ENCODE measurements at regions not wholly inside any gene's neighbourhood (a gene's known extent, or its start where the extent isn't known, plus 50 kb on each side); places are given as distances from the start of the nearest gene placed in this dataset.
"Not testable (repeated sequence)": the region's sequence is repeated elsewhere in the genome, so short reads cannot be mapped to it uniquely, and the experiment has no call there.

DNA sequence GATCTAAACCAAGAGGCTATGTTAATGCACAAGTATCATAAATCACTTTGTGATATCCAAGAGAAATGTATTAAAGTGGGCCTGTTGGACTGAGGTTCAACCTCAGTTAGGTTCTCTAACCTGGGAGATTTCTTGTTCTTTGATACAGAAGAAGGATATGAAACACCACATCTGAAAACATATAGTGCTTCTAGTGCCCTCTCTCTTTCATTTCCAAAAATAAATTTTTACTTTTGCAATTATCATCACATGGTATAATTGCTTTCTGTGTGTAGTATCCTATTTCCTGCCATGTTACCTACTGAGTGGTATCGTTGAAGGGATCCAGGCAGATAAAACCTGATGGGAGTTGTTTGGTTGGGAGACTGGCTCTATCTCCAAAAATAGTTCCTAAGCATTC lies 264.9 kb downstream of the CCER1 start:
- DNase-seq (ENCODE audit: low spot score) = no peak

DNA sequence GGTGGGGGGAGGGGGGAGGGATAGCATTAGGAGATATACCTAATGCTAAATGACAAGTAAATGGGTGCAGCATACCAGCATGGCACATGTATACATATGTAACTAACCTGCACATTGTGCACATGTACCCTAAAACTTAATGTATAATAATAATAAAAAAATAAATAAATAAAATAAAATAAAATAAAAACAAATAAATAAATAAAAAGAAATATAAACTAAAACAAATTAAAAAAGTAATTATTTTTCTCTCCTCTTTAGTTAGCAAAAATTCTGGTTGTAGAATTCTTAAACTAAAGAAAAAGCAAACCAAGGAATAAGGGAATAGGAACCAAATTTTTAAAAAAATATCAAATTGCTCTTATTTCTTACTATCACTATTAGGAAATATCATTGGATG lies 267.3 kb downstream of the CCER1 start:
- not testable (repeated sequence) for DNase-seq (ENCODE audit: low spot score)

DNA sequence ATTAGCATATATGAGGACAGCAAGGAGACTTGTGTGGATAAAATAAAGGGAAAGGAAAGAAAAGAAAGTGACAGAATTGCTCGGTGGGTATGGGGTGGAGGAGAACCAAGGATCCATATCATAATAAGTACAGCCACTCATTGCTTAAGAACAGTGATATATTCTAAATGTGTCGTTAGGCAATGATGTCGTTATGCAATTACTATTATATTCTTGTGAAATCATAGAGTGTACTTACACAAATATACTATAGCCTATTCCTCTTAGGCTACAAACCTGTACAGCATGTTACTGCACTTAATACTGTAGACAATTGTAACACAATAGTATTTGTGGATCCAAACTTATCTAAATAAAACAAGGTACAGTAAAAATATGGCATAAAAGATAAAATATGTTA lies 271.1 kb downstream of the CCER1 start:
- DNase-seq (ENCODE audit: low spot score) = no peak

DNA sequence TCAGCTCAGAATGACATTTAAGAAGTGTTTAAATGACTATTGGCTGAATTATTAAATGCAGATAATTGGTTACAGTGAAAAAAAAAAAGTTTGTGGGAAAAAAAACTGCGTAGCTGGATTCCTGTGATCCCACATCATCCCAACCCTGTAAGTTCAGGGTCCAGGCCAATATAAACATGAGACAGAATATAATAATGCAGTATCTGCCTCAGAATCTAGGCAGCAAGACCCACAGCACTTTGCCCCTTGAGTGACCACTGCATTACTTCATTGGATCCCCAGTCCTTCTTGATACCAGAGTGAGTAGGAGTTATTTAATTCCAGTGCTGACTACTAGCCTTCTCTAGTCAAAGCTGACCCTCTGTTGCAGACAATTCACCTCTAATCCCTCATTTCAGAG lies 272.6 kb downstream of the CCER1 start:
- DNase-seq (ENCODE audit: low spot score) = no peak

DNA sequence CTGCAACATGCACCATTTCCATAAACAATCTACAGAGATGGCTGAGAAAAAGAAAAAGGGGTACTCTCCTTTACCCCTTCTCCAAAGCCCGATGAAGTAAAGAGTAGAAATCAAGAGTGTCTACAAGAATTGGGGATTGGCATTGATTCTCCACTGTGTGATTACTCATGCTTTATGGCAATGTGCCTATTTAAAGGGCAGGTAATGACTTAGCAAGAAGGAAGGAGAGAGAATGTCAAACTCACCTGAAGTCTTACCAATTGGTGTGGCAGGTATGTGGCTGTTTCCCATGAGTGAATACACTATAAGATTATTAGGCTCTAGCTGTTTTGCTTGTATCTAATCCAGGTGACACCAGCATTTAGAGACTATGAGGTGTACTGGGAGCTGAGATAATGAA lies 275.3 kb downstream of the CCER1 start:
- no peak for DNase-seq (ENCODE audit: low spot score)

DNA sequence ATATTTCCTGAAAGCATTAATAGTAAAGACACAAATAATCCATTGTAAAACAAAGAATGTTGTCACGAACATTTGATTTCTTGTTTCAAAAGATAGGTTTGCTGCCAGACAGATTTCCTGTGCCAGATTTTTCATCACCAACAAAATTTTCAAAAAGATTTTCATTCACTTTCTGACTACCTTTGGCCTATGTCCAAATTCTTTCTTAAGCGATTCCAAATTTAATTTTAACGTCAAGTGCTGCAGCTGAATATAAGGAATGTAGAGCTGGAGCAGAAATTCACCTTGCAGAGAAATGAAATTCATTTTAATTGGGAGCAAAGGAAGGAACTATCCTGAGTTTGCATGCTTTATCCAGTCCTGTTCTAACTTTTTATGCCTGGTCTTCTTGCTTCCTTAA lies 277.4 kb downstream of the CCER1 start:
- no peak for DNase-seq (ENCODE audit: low spot score)

DNA sequence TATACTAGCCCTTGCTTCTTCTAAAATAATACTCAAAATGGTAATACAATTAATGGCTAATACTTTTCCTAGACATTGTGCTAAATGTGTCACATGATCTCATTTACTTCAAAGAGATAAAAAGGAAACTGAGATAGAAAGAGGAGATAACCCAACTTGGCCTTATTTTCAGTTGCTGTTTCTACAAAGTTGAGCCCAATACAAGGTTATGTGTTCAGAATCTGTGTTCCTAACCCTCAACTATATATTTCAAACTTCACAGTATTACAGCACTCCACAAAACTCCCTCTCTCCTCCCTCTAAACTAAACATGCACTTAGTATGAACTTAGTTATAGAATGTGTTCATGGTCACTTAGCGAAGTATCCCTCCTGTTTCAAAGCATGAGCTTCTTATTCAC lies 277.9 kb downstream of the CCER1 start:
- no peak for DNase-seq (ENCODE audit: low spot score)

DNA sequence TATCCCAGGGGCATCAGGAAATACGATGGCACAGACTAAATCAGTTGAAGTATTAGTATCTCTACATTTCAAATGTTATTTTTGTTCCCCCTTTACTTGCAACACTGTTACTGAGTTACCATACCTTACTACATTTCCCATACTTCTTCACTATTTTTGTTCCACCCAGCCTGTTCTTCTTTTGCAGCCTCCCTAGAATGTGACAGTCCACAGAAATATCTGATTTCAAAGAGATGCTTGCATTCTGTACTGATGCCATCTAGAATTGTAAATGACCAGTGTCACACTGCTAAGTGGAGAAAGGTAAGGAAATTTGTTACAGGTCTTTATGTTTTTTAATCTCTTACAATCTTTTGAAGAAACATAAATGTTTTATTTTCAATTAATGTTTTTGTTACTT lies 279.9 kb downstream of the CCER1 start:
- DNase-seq (ENCODE audit: low spot score) = no peak

DNA sequence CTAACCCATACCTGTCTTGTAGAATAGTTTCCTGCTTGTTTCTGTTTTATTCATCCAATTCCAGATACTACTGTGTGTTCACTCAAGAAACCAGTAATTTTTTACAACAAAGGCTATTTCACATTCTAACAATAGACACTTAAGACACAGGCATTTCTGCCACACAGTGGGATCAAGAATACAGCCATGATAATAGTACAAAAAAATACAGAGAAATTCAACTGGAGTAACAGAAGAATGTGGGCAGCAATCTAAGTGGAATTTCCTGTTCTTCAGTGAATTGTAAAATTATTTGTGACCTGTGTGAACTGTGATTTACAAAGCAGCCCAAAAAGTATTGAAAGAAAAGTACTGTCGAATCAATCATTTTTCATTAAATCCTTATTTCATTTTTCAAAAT lies 282.9 kb downstream of the CCER1 start:
- DNase-seq (ENCODE audit: low spot score) = no peak

DNA sequence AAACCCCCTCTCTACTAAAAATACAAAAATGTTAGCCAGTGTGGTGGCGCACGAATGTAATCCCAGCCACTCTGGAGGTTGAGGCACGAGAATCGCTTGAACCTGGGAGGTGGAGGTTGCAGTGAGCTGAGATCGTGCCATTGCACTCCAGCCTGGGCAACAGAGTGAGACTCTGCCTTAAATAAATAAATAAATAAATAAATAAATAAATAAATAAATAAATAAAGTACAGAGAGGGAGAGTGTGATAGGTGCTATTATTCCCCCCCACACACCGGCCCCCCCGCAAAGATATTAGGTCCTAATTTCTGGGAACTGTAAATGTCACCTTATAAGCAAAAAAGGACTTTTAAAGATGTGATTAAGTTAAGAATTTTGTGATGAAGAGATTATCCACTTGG lies 291.0 kb downstream of the CCER1 start:
- DNase-seq (ENCODE audit: low spot score) = not testable (repeated sequence)

DNA sequence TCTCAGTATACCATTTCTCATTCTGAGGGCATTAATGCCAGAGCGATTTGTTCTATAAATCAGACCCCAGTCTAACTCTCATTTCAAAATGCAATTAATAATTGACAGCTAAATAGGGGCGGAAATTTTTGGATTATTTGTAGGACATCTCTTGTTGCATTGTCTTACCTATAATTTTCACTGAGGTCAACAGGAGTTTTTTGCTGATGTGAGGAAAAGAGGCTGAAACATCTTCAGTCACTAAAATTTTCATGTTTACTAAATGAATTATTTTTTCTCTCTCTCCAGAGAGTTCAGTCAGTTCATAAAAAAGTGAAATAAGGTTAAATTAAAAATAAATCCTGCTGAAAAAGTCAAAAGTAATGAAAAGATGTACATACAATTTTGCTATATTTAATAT lies 295.9 kb downstream of the CCER1 start:
- no peak for DNase-seq (ENCODE audit: low spot score)

DNA sequence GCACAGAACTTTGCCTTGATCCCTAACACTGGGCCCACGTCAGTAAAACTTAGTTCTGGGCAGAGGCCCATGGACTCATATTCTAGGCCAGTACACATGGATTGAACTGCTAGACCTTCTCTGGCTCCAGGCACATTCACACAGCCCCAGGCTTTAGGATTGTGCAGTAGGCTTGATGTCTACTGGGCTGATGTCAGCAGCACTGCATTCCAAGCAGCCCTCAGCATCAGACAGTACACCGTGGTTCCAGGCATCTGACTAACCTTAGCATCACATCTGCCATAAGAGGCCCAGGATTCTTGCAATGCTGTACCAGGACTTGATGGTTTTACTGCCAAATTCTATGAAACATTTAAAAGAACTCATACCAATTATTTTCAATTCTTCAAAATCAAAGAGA lies 301.9 kb downstream of the CCER1 start:
- DNase-seq (ENCODE audit: low spot score) = no peak

DNA sequence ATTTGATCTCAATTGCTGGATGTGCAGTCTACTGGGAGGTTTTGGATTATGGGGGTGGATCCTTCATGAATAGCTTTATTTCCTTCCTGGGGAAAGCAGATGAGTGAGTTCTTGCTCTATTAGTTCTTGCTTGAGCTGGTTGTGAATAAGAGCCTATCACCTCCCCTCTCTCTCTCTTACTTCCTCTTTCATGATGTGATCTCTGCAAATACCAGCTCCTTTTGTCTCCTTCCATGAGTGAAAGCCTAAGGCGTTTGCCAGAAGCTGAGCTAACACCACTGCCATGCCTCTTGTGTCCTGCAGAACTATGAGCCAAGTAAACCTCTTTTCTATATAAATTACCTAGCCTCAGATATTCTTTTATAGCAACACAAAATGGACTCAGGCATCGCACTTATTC lies 302.7 kb downstream of the CCER1 start:
- no peak for DNase-seq (ENCODE audit: low spot score)

DNA sequence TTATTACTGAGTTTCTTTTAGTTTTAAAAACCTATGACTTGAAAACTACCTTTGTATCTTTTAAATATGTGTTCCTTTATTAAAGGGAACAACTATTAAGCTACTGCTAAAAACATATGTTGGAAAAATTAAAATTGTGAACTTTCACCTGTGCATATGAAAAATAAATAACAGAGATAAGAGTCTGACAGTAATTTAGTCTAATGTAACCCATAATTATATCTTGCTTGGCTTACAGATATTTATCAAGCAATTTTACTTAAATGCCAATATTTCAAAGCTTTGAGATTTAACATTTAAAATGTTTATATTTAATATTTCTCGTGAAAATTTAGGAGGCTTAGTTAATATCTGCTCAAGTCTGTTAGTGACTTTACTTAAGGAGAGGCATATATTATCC lies 309.8 kb downstream of the CCER1 start:
- no peak for DNase-seq (ENCODE audit: low spot score)

DNA sequence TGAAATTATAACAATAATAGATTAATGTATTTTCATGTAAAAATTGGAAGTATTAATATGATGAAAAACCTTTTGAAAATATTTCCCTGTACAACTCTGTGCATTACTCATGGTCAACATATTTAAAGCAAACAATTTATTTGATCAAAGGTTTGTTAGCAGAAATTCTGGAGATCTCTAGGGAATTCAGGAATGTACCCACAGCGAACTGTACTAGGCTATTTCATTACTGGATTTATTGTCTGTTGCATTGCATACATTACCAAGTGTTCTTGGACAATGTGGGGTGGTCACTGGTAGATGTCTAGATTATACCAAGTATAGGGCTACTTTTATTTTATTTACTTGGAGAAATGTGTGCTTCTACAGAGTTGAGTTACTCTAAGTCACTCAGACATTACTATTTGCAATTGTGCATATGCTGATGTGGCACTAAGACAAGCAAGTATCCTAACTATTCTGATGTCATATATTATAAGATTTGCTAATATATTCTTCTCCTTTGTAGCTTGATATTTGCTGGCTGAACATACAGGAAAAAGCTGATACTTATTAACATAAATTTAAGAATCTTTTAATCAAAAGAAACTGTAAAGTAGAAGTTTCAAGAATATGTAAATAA lies 323.3 kb downstream of the CCER1 start:
- no peak for DNase-seq (ENCODE audit: low spot score)

DNA sequence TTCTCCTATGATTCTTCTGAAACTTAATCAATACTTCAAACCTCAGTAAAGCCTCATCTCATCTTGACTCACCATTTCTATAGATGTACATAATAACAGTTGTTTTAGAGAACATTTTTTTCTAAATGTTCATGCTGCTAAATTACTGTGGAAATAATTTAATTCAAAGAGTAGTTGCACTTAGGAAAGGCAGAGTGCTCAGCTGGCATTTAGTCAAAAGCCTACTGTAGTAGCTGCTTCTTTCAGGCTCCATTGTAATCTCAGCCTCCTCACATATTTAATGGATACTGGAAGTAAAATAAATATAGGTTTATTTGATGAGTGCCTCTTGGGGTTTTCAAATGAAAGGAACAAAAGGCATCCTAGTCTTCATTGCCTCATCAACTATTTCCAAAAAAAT lies 325.0 kb downstream of the CCER1 start:
- no peak for DNase-seq (ENCODE audit: low spot score)

DNA sequence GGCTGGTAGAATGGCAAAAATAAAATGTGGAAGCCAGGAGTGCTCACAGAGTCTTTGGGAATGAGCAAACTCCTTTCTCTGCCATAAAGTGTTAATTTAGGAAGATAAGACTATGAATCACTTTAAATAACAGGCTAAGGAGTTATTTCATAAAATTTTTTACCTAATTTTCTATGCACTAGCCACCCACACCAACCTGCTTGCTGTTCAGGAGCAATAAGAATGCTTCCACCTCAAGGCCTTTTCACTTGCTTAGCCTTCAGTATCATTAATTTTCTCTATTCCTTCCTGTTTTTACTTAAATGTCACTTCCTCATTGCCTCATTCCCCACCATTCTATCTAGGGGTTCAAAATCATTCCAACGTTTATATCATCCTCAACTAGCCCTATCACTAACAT lies 326.8 kb downstream of the CCER1 start:
- no peak for DNase-seq (ENCODE audit: low spot score)

DNA sequence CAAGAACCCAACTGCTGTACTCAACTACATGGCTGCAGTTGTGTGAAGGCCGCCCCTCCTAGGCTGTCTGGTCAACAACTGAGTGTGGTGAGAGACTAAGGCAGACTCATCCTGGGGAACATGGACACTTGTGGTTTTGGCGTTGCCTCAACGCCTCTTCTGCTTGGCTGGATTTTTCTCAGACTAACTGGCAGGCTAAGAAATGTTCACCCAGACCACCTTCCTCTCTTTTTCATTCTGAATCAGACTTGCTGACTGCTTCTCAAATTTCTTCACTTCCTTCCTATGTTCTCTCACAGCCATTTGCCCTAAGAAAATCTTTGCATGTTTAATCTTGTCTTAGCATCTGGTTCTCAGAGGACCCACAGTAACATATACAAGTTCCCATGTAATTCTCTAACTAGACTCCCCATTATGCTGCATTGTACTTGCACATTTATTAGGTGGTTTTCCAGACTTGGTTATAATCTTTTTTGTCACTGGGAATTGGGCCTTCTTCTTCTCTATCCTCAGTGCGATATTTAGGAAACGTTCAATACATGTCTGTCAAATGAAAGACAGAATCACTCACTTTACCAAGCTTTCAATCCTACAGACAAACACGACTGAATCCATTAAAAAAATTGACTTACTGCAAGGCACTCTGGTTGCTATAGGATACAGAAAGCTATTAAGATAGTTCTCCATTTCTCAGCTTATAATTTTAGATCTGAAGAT lies 327.6 kb downstream of the CCER1 start:
- no peak for DNase-seq (ENCODE audit: low spot score)

DNA sequence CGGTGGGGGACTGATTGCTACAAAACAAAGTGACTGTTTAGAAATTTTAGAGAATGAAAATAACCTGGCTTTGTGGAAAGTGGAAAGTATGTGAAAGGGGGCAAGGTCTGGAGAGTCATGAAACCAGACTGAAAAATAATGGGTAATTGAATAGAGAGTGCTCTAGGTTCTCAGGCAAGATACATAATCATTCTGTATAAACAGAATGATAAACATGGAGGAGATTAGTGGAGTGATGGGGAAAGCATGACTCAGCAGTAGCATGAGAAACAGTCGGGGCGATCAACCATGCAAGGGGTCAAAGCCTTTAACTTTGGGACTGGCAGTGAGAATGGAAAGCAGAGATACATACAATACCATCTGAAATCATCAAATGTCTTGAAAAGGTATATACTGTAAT lies 332.5 kb downstream of the CCER1 start:
- DNase-seq (ENCODE audit: low spot score) = no peak

DNA sequence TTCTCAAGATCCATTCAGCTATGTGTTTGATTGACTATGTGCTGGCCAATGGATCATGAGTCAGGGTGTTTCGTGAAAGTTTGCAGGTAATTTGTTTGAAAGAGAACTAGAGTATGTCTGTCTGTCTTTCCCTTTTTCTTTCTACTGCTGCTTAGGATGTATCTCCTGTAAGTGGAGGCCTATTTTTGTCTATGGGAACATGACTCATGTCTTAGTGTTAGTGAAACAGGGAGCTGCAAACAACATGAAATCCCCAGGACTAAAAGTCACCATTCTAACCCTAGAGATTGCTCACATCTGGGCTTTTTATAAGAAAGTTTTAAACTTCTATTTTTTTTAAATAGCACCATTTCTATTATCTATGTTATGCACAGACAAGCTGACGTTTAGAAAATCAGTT lies 333.0 kb downstream of the CCER1 start:
- no peak for DNase-seq (ENCODE audit: low spot score)

DNA sequence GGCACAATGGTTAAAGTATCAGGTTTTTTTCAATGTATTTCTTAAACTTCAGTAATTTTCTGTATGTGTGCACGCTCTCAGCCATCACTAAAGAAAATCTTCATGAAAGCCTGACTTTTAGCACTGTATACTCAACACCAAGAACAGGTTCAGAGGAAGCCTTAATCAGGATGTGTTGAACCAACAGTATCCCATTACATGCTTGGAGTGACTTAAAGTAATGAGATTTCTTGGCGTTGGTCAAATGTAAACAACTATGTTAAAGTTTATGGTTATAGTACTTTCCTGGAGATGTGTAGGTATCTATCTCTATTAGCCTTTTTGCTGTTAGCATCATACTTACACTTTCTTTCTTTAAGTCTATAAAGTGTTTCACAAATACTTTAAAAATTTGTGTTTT lies 335.0 kb downstream of the CCER1 start:
- no peak for DNase-seq (ENCODE audit: low spot score)

DNA sequence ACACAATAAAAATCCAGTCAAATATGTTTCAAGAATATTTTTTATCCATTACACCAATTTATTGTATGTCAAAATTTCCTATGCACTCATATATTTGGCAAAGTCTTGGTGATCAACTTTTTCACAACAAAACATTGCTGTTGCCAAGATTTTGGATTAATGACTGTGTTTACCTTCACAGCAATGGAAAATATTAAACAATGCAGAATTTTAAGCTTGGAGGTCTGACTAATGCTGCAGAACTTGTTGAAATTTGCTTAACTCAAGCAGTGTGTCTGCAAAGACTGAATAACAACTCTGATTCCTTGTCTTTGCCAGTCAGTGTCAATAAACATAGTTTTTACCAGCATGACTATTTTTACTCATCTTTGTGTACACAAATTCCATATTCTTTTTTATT lies 336.4 kb downstream of the CCER1 start:
- DNase-seq (ENCODE audit: low spot score) = no peak

DNA sequence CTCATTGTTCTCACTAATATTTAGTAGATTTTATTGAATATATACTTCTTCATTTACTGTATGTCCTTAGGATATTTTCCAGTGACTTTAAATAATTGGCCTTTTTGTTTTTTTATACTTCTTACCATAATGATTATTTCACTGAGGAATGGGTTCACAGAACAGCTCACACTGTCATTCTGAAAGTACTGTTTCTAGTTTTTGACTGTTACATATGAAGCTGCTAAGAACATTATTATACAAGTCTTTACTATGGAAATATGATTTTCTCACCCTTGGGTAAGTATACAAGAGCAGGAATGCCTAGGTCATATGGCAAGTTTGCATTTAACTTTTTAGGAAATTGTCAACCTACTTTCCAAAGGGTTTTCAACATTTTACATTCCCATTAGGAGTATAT lies 343.1 kb downstream of the CCER1 start:
- no peak for DNase-seq (ENCODE audit: low spot score)

DNA sequence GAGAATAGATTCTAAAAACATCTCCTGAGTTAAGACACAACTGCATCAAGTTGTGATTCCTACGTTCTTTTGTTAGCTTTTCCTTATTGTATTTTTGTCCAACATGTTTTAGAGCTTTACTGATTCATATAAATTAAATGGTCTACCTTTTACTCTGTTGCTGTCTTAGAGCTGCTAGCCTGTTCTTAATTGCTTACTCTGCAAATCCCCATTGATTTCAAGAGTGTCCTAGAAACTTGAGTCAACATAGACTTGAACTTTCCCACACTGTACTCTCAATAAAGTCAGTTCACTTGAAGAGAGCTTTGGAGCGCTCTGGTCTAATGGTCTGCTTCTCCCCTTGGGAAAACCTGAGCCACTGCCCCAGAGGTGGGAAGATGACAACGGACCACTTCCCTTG lies 343.9 kb downstream of the CCER1 start:
- DNase-seq (ENCODE audit: low spot score) = no peak
